ENCODE measurements at regions not wholly inside any gene's neighbourhood (a gene's known extent, or its start where the extent isn't known, plus 50 kb on each side); places are given as distances from the start of the nearest gene placed in this dataset.

GRCh38 chr10:76632767-76633051 is 1004.9 kb downstream of the KCNMA1 start:
- TF ChIP-seq USF2 (IDR thresholded peaks at IDR 0.05; ENCODE audit: low read depth, low read length) = no peak
- peak; percentile 26; the same call in 1 of the 2 replicates for TF ChIP-seq CTCF (conservative IDR thresholded peaks at IDR 0.05; ENCODE audit: low read depth, low read length)
- TF ChIP-seq POLR2A (IDR thresholded peaks at IDR 0.05; ENCODE audit: low read depth, low read length) = no peak
- TF ChIP-seq RCOR1 (IDR thresholded peaks at IDR 0.05; ENCODE audit: insufficient replicate concordance, low read length) = no peak
- no peak for TF ChIP-seq MAFK (IDR thresholded peaks at IDR 0.05; ENCODE audit: low read depth, low read length)
- no peak for TF ChIP-seq ELK1 (IDR thresholded peaks at IDR 0.05; ENCODE audit: borderline replicate concordance, low read depth, low read length)
- no peak for TF ChIP-seq RFX5 (IDR thresholded peaks at IDR 0.05; ENCODE audit: low read depth, low read length)
- TF ChIP-seq CEBPB (IDR thresholded peaks at IDR 0.05; ENCODE audit: low read depth, low read length) = no peak
- TF ChIP-seq BHLHE40 (IDR thresholded peaks at IDR 0.05; ENCODE audit: low read depth, low read length) = no peak
- no peak for TF ChIP-seq SMC3 (IDR thresholded peaks at IDR 0.05; ENCODE audit: low read depth, low read length)
- no peak for TF ChIP-seq RAD21 (IDR thresholded peaks at IDR 0.05; ENCODE audit: low read length)
